Glutamatergic neuron (in vitro differentiated cells): ENCODE measurements at regions not wholly inside any gene's neighbourhood (a gene's known extent, or its start where the extent isn't known, plus 50 kb on each side); places are given as distances from the start of the nearest gene placed in this dataset.
A peak's percentile ranks its signal among the peaks of the same experiment; 100 is the strongest.

Source experiments
- DNase-seq: peaks from one replicate; pipeline ENCODE4 v3.0.0; 2022
- H3K27ac Mint-ChIP-seq: one replicate; pipeline ENCODE4 v1.8.0; 2020; ENCODE audit warnings: mild to moderate bottlenecking, mixed read lengths, inconsistent platforms; ENCODE audit not compliant: unreplicated experiment
- H3K27me3 Mint-ChIP-seq: one replicate; pipeline ENCODE4 v1.8.0; 2020; ENCODE audit warnings: mild to moderate bottlenecking, moderate library complexity, mixed read lengths, inconsistent platforms; ENCODE audit not compliant: unreplicated experiment
- H3K36me3 Mint-ChIP-seq: one replicate; pipeline ENCODE4 v1.8.0; 2020; ENCODE audit warnings: mild to moderate bottlenecking, mixed read lengths, inconsistent platforms; ENCODE audit not compliant: unreplicated experiment
- H3K4me1 Mint-ChIP-seq: one replicate; pipeline ENCODE4 v1.8.0; 2020; ENCODE audit warnings: mild to moderate bottlenecking, low read depth, mixed read lengths, inconsistent platforms; ENCODE audit not compliant: unreplicated experiment
- H3K4me3 Mint-ChIP-seq: one replicate; pipeline ENCODE4 v1.8.0; 2020; ENCODE audit warnings: mild to moderate bottlenecking, mixed read lengths, inconsistent platforms; ENCODE audit not compliant: unreplicated experiment
- H3K9me3 Mint-ChIP-seq: one replicate; pipeline ENCODE4 v1.8.0; 2020; ENCODE audit warnings: mild to moderate bottlenecking, moderate library complexity, mixed read lengths, inconsistent platforms; ENCODE audit not compliant: unreplicated experiment
- CTCF ChIP-seq: fragments of 200-600 bp; sonication (generic); IDR thresholded peaks from one replicate; pipeline ENCODE4 v1.5.0; 2021; ENCODE audit not compliant: partially characterized antibody, unreplicated experiment

- Mint-ChIP-seq H3K4me1 (no peaks in the 10 kb centered on the region), H3K4me3 (no peak overlapping the region), H3K9me3 (no peaks in the 10 kb centered on the region), H3K27me3 (peaks cover 2% of the 10 kb centered on the region), H3K27ac (no peak overlapping the region), H3K36me3 (no peaks in the 10 kb centered on the region)
- DNase-seq, result no peak
- peak; percentile 44 for TF ChIP-seq CTCF
These were observed 382.7 kb upstream of the KLHL29 start for GRCh38 chr2:23002234-23002633.

- Mint-ChIP-seq H3K27ac (no peak overlapping the region), H3K4me1 (no peaks in the 10 kb centered on the region), H3K9me3 (no peaks in the 10 kb centered on the region), H3K4me3 (no peak overlapping the region), H3K36me3 (no peaks in the 10 kb centered on the region), H3K27me3 (peaks cover 2% of the 10 kb centered on the region)
- no peak for TF ChIP-seq CTCF
- DNase-seq, result no peak
These were observed 379.5 kb upstream of the KLHL29 start for GRCh38 chr2:23005469-23005868.

GRCh38 chr2:23007631-23008235, 377.2 kb upstream of the KLHL29 start:
- no peak for TF ChIP-seq CTCF
- H3K4me3 Mint-ChIP-seq, result no peak overlapping the region
- H3K9me3 Mint-ChIP-seq, result no peaks in the 10 kb centered on the region

GRCh38 chr2:23008440-23008839, 376.5 kb upstream of the KLHL29 start:
- Mint-ChIP-seq H3K36me3 (no peaks in the 10 kb centered on the region), H3K4me3 (no peak overlapping the region), H3K27me3 (peaks cover 2% of the 10 kb centered on the region), H3K4me1 (peaks cover 8% of the 10 kb centered on the region), H3K27ac (no peak overlapping the region), H3K9me3 (no peaks in the 10 kb centered on the region)
- no peak for TF ChIP-seq CTCF
- DNase-seq, result no peak

More at GRCh38 chr2:23007631-23008235, 377.2 kb upstream of the KLHL29 start:
- Mint-ChIP-seq H3K27ac (no peak overlapping the region), H3K4me1 (peaks cover under 1% of the 10 kb centered on the region), H3K27me3 (peaks cover 2% of the 10 kb centered on the region), H3K36me3 (no peaks in the 10 kb centered on the region)
- no peak for DNase-seq

GRCh38 chr2:23008951-23009350, 376.0 kb upstream of the KLHL29 start:
- H3K27ac Mint-ChIP-seq, result no peak overlapping the region

More at GRCh38 chr2:23008951-23009350, 376.0 kb upstream of the KLHL29 start:
- Mint-ChIP-seq H3K4me3 (no peak overlapping the region), H3K4me1 (peaks cover 10% of the 10 kb centered on the region), H3K36me3 (no peaks in the 10 kb centered on the region), H3K9me3 (no peaks in the 10 kb centered on the region), H3K27me3 (peaks cover 2% of the 10 kb centered on the region)
- no peak for DNase-seq
- no peak for TF ChIP-seq CTCF
